ENCODE measurements at regions not wholly inside any gene's neighbourhood (a gene's known extent, or its start where the extent isn't known, plus 50 kb on each side); places are given as distances from the start of the nearest gene placed in this dataset.

GRCh38 chr4:58191109-58191508, 1080.9 kb upstream of the IGFBP7 start:
- DNase-seq (no peak), ATAC-seq (no peak)
- no peaks in the 10 kb centered on the region for H3K27me3 Mint-ChIP-seq
- no peaks in the 10 kb centered on the region for H3K36me3 ChIP-seq (ENCODE audit: control insufficient read depth in 2 of 3, insufficient read depth in 3 of 3, low read length in 3 of 3)
- H3K4me1 ChIP-seq (ENCODE audit: control insufficient read depth in 2 of 2, insufficient read depth in 2 of 2, low read length in 2 of 2), result no peaks in the 10 kb centered on the region
- no peak overlapping the region for H3K27ac Mint-ChIP-seq
- peaks cover under 1 to 25% (median 11%) of the 10 kb centered on the region in 11 donors for H3K9me3 Mint-ChIP-seq
- no peak overlapping the region for H3K27ac ChIP-seq (ENCODE audit: low read depth, low read length)
- ChIA-PET POLR2A (no interaction called here), CTCF (no interaction called here)
- intact Hi-C loops (cut with micrococcal nuclease), result no loop called here
- no peaks in the 10 kb centered on the region for H3K36me3 Mint-ChIP-seq
- no peak overlapping the region for H3K4me3 ChIP-seq (ENCODE audit: low read length)
- H3K4me3 Mint-ChIP-seq, result no peak overlapping the region
- no peaks in the 10 kb centered on the region for H3K4me1 Mint-ChIP-seq
- no peaks in the 10 kb centered on the region for H3K9me3 ChIP-seq (ENCODE audit: control insufficient read depth in 2 of 3, low read length in 3 of 3)
- no peaks in the 10 kb centered on the region for H3K27me3 ChIP-seq (ENCODE audit: control insufficient read depth in 2 of 2, insufficient read depth in 2 of 2, low read length in 2 of 2)

GRCh38 chr4:58188316-58188715, 1078.1 kb upstream of the IGFBP7 start:
- intact Hi-C loops (cut with micrococcal nuclease), result no loop called here
- H3K9me3 ChIP-seq (ENCODE audit: control insufficient read depth in 2 of 3, low read length in 3 of 3), result no peaks in the 10 kb centered on the region
- peaks cover 0 to 4% (median 0%) of the 10 kb centered on the region in 5 donors for H3K36me3 Mint-ChIP-seq
- peaks cover 1 to 25% (median 13%) of the 10 kb centered on the region in 11 donors for H3K9me3 Mint-ChIP-seq
- no peak for DNase-seq
- H3K27ac Mint-ChIP-seq, result no peak overlapping the region
- H3K4me3 ChIP-seq (ENCODE audit: low read length), result no peak overlapping the region
- H3K36me3 ChIP-seq (ENCODE audit: control insufficient read depth in 2 of 3, insufficient read depth in 3 of 3, low read length in 3 of 3), result no peaks in the 10 kb centered on the region
- no peaks in the 10 kb centered on the region for H3K27me3 Mint-ChIP-seq
- no peaks in the 10 kb centered on the region for H3K4me1 ChIP-seq (ENCODE audit: control insufficient read depth in 2 of 2, insufficient read depth in 2 of 2, low read length in 2 of 2)
- ChIA-PET POLR2A (no interaction called here), CTCF (no interaction called here)
- no peaks in the 10 kb centered on the region for H3K4me1 Mint-ChIP-seq
- no peaks in the 10 kb centered on the region for H3K27me3 ChIP-seq (ENCODE audit: control insufficient read depth in 2 of 2, insufficient read depth in 2 of 2, low read length in 2 of 2)
- H3K27ac ChIP-seq (ENCODE audit: low read depth, low read length), result no peak overlapping the region
- no peak for ATAC-seq
- no peak overlapping the region for H3K4me3 Mint-ChIP-seq

GRCh38 chr4:58175024-58175423, 1064.8 kb upstream of the IGFBP7 start:
- Mint-ChIP-seq H3K36me3 (no peaks in the 10 kb centered on the region), H3K4me1 (no peaks in the 10 kb centered on the region), H3K4me3 (no peak overlapping the region), H3K27ac (no peak overlapping the region), H3K9me3 (peaks cover 2 to 20% (median 9%) of the 10 kb centered on the region in 11 donors), H3K27me3 (no peaks in the 10 kb centered on the region)
- Histone ChIP-seq H3K27me3 (ENCODE audit: control insufficient read depth in 2 of 2, insufficient read depth in 2 of 2, low read length in 2 of 2) (no peaks in the 10 kb centered on the region), H3K4me1 (ENCODE audit: control insufficient read depth in 2 of 2, insufficient read depth in 2 of 2, low read length in 2 of 2) (no peaks in the 10 kb centered on the region), H3K36me3 (ENCODE audit: control insufficient read depth in 2 of 3, insufficient read depth in 3 of 3, low read length in 3 of 3) (no peaks in the 10 kb centered on the region), H3K27ac (ENCODE audit: low read depth, low read length) (no peak overlapping the region), H3K4me3 (ENCODE audit: low read length) (no peak overlapping the region), H3K9me3 (ENCODE audit: control insufficient read depth in 2 of 3, low read length in 3 of 3) (no peaks in the 10 kb centered on the region)
- ChIA-PET CTCF (no interaction called here), POLR2A (no interaction called here)
- DNase-seq (no peak), ATAC-seq (no peak)
- intact Hi-C loops (cut with micrococcal nuclease), result no loop called here

GRCh38 chr4:58166490-58166889, 1056.3 kb upstream of the IGFBP7 start:
- intact Hi-C loops (cut with micrococcal nuclease), result no loop called here
- Histone ChIP-seq H3K36me3 (ENCODE audit: control insufficient read depth in 2 of 3, insufficient read depth in 3 of 3, low read length in 3 of 3) (no peaks in the 10 kb centered on the region), H3K9me3 (ENCODE audit: control insufficient read depth in 2 of 3, low read length in 3 of 3) (no peaks in the 10 kb centered on the region), H3K4me3 (ENCODE audit: low read length) (no peak overlapping the region), H3K4me1 (ENCODE audit: control insufficient read depth in 2 of 2, insufficient read depth in 2 of 2, low read length in 2 of 2) (no peaks in the 10 kb centered on the region), H3K27me3 (ENCODE audit: control insufficient read depth in 2 of 2, insufficient read depth in 2 of 2, low read length in 2 of 2) (no peaks in the 10 kb centered on the region), H3K27ac (ENCODE audit: low read depth, low read length) (no peak overlapping the region)
- Mint-ChIP-seq H3K27ac (no peak overlapping the region), H3K27me3 (no peaks in the 10 kb centered on the region), H3K36me3 (no peaks in the 10 kb centered on the region), H3K9me3 (peaks cover 2 to 26% (median 11%) of the 10 kb centered on the region in 11 donors), H3K4me3 (no peak overlapping the region), H3K4me1 (no peaks in the 10 kb centered on the region)
- no peak for ATAC-seq
- ChIA-PET CTCF (no interaction called here), POLR2A (no interaction called here)
- no peak for DNase-seq

- no peaks in the 10 kb centered on the region for H3K27me3 ChIP-seq (ENCODE audit: control insufficient read depth in 2 of 2, insufficient read depth in 2 of 2, low read length in 2 of 2)
- H3K27ac Mint-ChIP-seq, result no peak overlapping the region
- H3K4me3 ChIP-seq (ENCODE audit: low read length), result no peak overlapping the region
- no peak overlapping the region for H3K4me3 Mint-ChIP-seq
- CTCF ChIA-PET, result no interaction called here
- POLR2A ChIA-PET, result no interaction called here
- ATAC-seq, result no peak
- no peaks in the 10 kb centered on the region for H3K4me1 Mint-ChIP-seq
- H3K36me3 ChIP-seq (ENCODE audit: control insufficient read depth in 2 of 3, insufficient read depth in 3 of 3, low read length in 3 of 3), result no peaks in the 10 kb centered on the region
- H3K4me1 ChIP-seq (ENCODE audit: control insufficient read depth in 2 of 2, insufficient read depth in 2 of 2, low read length in 2 of 2), result no peaks in the 10 kb centered on the region
- no peaks in the 10 kb centered on the region for H3K36me3 Mint-ChIP-seq
- intact Hi-C loops (cut with micrococcal nuclease), result no loop called here
- H3K27ac ChIP-seq (ENCODE audit: low read depth, low read length), result no peak overlapping the region
- DNase-seq, result no peak
- no peaks in the 10 kb centered on the region for H3K27me3 Mint-ChIP-seq
- no peaks in the 10 kb centered on the region for H3K9me3 ChIP-seq (ENCODE audit: control insufficient read depth in 2 of 3, low read length in 3 of 3)
- peaks cover 0 to 21% (median 2%) of the 10 kb centered on the region in 11 donors for H3K9me3 Mint-ChIP-seq
Observed at GRCh38 chr4:58163156-58163555, 1053.0 kb upstream of the IGFBP7 start.

- no peaks in the 10 kb centered on the region for H3K9me3 ChIP-seq (ENCODE audit: control insufficient read depth in 2 of 3, low read length in 3 of 3)
- no peaks in the 10 kb centered on the region for H3K27me3 ChIP-seq (ENCODE audit: control insufficient read depth in 2 of 2, insufficient read depth in 2 of 2, low read length in 2 of 2)
- H3K27ac Mint-ChIP-seq, result no peak overlapping the region
- no peak for ATAC-seq
- no peaks in the 10 kb centered on the region for H3K36me3 ChIP-seq (ENCODE audit: control insufficient read depth in 2 of 3, insufficient read depth in 3 of 3, low read length in 3 of 3)
- no peak for DNase-seq
- POLR2A ChIA-PET, result no interaction called here
- H3K27me3 Mint-ChIP-seq, result no peaks in the 10 kb centered on the region
- no peak overlapping the region for H3K4me3 Mint-ChIP-seq
- intact Hi-C loops (cut with micrococcal nuclease), result no loop called here
- H3K9me3 Mint-ChIP-seq, result peaks cover 3 to 30% (median 14%) of the 10 kb centered on the region in 11 donors
- no peak overlapping the region for H3K27ac ChIP-seq (ENCODE audit: low read depth, low read length)
- H3K4me1 ChIP-seq (ENCODE audit: control insufficient read depth in 2 of 2, insufficient read depth in 2 of 2, low read length in 2 of 2), result no peaks in the 10 kb centered on the region
- no peaks in the 10 kb centered on the region for H3K4me1 Mint-ChIP-seq
- CTCF ChIA-PET, result no interaction called here
- H3K4me3 ChIP-seq (ENCODE audit: low read length), result no peak overlapping the region
- H3K36me3 Mint-ChIP-seq, result peaks cover 0 to 4% (median 0%) of the 10 kb centered on the region in 5 donors
Observed at GRCh38 chr4:58149404-58150085, 1039.4 kb upstream of the IGFBP7 start.

- no peaks in the 10 kb centered on the region for H3K4me1 ChIP-seq (ENCODE audit: control insufficient read depth in 2 of 2, insufficient read depth in 2 of 2, low read length in 2 of 2)
- no peaks in the 10 kb centered on the region for H3K36me3 ChIP-seq (ENCODE audit: control insufficient read depth in 2 of 3, insufficient read depth in 3 of 3, low read length in 3 of 3)
- intact Hi-C loops (cut with micrococcal nuclease), result no loop called here
- peaks cover 0 to 6% (median 2%) of the 10 kb centered on the region in 11 donors for H3K9me3 Mint-ChIP-seq
- H3K4me3 ChIP-seq (ENCODE audit: low read length), result no peak overlapping the region
- POLR2A ChIA-PET, result no interaction called here
- no peaks in the 10 kb centered on the region for H3K27me3 Mint-ChIP-seq
- H3K27ac Mint-ChIP-seq, result no peak overlapping the region
- H3K4me3 Mint-ChIP-seq, result no peak overlapping the region
- H3K36me3 Mint-ChIP-seq, result no peaks in the 10 kb centered on the region
- H3K9me3 ChIP-seq (ENCODE audit: control insufficient read depth in 2 of 3, low read length in 3 of 3), result no peaks in the 10 kb centered on the region
- H3K27ac ChIP-seq (ENCODE audit: low read depth, low read length), result no peak overlapping the region
- H3K4me1 Mint-ChIP-seq, result no peaks in the 10 kb centered on the region
- CTCF ChIA-PET, result no interaction called here
- ATAC-seq (no peak), DNase-seq (no peak)
- no peaks in the 10 kb centered on the region for H3K27me3 ChIP-seq (ENCODE audit: control insufficient read depth in 2 of 2, insufficient read depth in 2 of 2, low read length in 2 of 2)
Observed at GRCh38 chr4:58144721-58145120, 1034.5 kb upstream of the IGFBP7 start.

Data from naive thymus-derived CD4-positive, alpha-beta T cell (primary cell).